T-helper 2 cell treated with Interferon-gamma antibody and Interleukin-4, amounts not matched to agents 5 μg/mL and 100 μg/mL, for 36 hours (primary cell): ENCODE measurements at regions not wholly inside any gene's neighbourhood (a gene's known extent, or its start where the extent isn't known, plus 50 kb on each side); places are given as distances from the start of the nearest gene placed in this dataset.

ENCODE experiments used
- DNase-seq: peaks from one replicate; pipeline ENCODE4 v3.0.0; 2021; ENCODE audit warnings: low spot score
- H3K27ac Mint-ChIP-seq: one replicate; pipeline ENCODE4 v1.8.0; 2021; ENCODE audit warnings: mild to moderate bottlenecking, mixed read lengths
- H3K27me3 Mint-ChIP-seq: one replicate; pipeline ENCODE4 v1.8.0; 2021; ENCODE audit warnings: low read depth, mixed read lengths
- H3K36me3 Mint-ChIP-seq: one replicate; pipeline ENCODE4 v1.8.0; 2021; ENCODE audit warnings: low read depth, mixed read lengths
- H3K4me1 Mint-ChIP-seq: one replicate; pipeline ENCODE4 v1.8.0; 2021; ENCODE audit warnings: low read depth, mixed read lengths
- H3K4me3 Mint-ChIP-seq: one replicate; pipeline ENCODE4 v1.8.0; 2022; ENCODE audit warnings: mild to moderate bottlenecking, moderate library complexity, mixed read lengths
- H3K9me3 Mint-ChIP-seq: one replicate; pipeline ENCODE4 v1.8.0; 2021; ENCODE audit warnings: mixed read lengths

- Mint-ChIP-seq H3K27ac (no peak overlapping the region), H3K27me3 (no peaks in the 10 kb centered on the region), H3K4me1 (no peaks in the 10 kb centered on the region), H3K9me3 (no peaks in the 10 kb centered on the region), H3K36me3 (no peaks in the 10 kb centered on the region), H3K4me3 (no peak overlapping the region)
- no peak for DNase-seq
Measured at GRCh38 chr3:168558728-168559411, 463.1 kb upstream of the GOLIM4 start.

DNA sequence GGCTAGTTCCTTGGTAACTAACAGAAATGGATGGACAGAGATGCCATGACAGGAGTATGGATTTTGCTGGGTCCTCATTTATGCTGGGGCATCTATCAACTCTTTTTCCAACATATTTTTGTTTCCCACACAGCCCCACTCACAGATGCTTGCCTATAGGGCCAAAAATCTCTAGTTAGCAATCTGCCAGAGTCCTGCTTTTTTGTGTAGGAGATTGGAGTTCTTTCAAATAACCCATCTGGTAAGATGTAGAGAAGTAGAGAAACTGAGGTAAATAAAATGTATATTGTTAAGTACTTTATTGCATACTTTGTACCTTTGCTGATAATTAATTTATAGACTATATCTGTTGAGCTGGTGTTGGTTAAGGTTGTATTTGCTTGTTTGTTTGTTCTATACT, 456.5 kb upstream of the GOLIM4 start:
- Mint-ChIP-seq H3K4me3 (no peak overlapping the region), H3K27ac (no peak overlapping the region), H3K27me3 (no peaks in the 10 kb centered on the region), H3K9me3 (no peaks in the 10 kb centered on the region), H3K36me3 (no peaks in the 10 kb centered on the region), H3K4me1 (no peaks in the 10 kb centered on the region)
- no peak for DNase-seq

DNA sequence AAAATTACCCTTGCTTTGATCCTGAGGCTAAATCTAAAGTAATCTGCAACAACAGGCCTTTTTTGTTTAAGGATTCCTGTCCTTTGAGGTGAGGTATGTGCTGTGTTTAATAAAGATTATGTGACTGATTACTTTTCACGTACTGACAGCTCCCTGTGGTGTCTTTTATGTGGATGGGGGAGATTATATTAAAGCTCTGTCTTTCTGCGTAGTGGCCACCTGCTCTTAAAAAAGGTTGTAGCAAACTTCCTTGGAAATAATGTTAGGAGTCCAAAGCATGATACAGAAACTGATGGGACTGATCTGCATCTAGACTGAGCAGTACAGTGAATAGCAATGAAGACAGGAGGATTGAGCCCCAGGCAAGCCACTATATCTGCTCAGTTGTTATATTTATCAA, 453.0 kb upstream of the GOLIM4 start:
- no peak overlapping the region for H3K27ac Mint-ChIP-seq
- no peak for DNase-seq
- no peaks in the 10 kb centered on the region for H3K4me1 Mint-ChIP-seq
- no peaks in the 10 kb centered on the region for H3K9me3 Mint-ChIP-seq
- no peaks in the 10 kb centered on the region for H3K27me3 Mint-ChIP-seq
- no peak overlapping the region for H3K4me3 Mint-ChIP-seq
- no peaks in the 10 kb centered on the region for H3K36me3 Mint-ChIP-seq

DNA sequence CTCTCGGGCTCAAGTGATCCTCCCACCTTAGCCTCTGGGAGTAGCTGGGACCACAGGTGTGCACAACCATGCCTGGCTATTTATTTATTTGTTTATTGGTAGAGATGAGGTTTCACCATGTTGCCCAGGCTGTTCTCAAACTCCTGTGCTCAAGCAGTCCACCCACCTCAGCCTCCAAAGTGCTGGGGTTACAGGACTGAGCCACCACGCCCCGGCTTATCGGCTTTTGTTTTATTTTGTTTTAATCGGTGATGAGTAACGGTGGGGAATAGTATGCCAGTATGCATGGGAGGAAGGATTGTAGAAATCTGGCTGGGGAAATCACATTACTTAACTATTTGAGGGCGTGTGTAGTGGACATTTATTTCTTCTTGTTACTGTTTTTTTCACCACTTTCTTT, 451.0 kb upstream of the GOLIM4 start:
- H3K27ac Mint-ChIP-seq = no peak overlapping the region
- no peaks in the 10 kb centered on the region for H3K36me3 Mint-ChIP-seq
- H3K4me1 Mint-ChIP-seq = no peaks in the 10 kb centered on the region
- H3K9me3 Mint-ChIP-seq = no peaks in the 10 kb centered on the region
- no peak for DNase-seq
- H3K4me3 Mint-ChIP-seq = no peak overlapping the region
- no peaks in the 10 kb centered on the region for H3K27me3 Mint-ChIP-seq

GRCh38 chr3:168545591-168545990, 449.9 kb upstream of the GOLIM4 start:
- no peaks in the 10 kb centered on the region for H3K4me1 Mint-ChIP-seq
- no peaks in the 10 kb centered on the region for H3K36me3 Mint-ChIP-seq
- H3K4me3 Mint-ChIP-seq = no peak overlapping the region
- no peak for DNase-seq
- no peaks in the 10 kb centered on the region for H3K9me3 Mint-ChIP-seq
- no peak overlapping the region for H3K27ac Mint-ChIP-seq
- no peaks in the 10 kb centered on the region for H3K27me3 Mint-ChIP-seq

- Mint-ChIP-seq H3K36me3 (no peaks in the 10 kb centered on the region), H3K9me3 (no peaks in the 10 kb centered on the region)
Measured at GRCh38 chr3:168544097-168544957, 448.6 kb upstream of the GOLIM4 start.

DNA sequence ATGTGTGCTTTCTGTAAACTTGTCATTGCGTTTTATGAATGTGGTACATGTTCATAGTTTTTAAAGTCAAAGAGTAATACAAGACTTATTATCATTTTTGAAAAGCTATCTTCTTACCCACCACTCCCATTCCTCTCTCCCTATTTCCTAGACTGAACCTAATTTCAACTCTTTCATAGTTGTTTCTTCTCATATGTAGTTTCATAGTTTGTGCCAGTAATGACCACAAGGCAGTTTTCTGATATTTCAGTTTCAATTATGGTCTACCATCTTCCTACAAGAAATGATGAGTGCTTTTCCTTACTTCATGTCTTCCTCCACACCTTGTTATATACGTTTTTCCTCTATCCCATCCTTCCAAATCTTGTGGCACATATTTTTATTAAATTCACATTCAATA, 445.0 kb upstream of the GOLIM4 start:
- H3K9me3 Mint-ChIP-seq = no peaks in the 10 kb centered on the region
- no peaks in the 10 kb centered on the region for H3K4me1 Mint-ChIP-seq
- H3K4me3 Mint-ChIP-seq = no peak overlapping the region
- no peaks in the 10 kb centered on the region for H3K36me3 Mint-ChIP-seq
- no peak overlapping the region for H3K27ac Mint-ChIP-seq
- DNase-seq = no peak
- H3K27me3 Mint-ChIP-seq = no peaks in the 10 kb centered on the region

More at GRCh38 chr3:168544097-168544957, 448.6 kb upstream of the GOLIM4 start:
- no peak for DNase-seq
- Mint-ChIP-seq H3K27ac (no peak overlapping the region), H3K27me3 (no peaks in the 10 kb centered on the region), H3K4me3 (no peak overlapping the region), H3K4me1 (no peaks in the 10 kb centered on the region)

GRCh38 chr3:168539909-168540308, 444.2 kb upstream of the GOLIM4 start:
- Mint-ChIP-seq H3K36me3 (no peaks in the 10 kb centered on the region), H3K27me3 (no peaks in the 10 kb centered on the region), H3K9me3 (no peaks in the 10 kb centered on the region), H3K4me3 (no peak overlapping the region), H3K4me1 (no peaks in the 10 kb centered on the region), H3K27ac (no peak overlapping the region)
- no peak for DNase-seq

DNA sequence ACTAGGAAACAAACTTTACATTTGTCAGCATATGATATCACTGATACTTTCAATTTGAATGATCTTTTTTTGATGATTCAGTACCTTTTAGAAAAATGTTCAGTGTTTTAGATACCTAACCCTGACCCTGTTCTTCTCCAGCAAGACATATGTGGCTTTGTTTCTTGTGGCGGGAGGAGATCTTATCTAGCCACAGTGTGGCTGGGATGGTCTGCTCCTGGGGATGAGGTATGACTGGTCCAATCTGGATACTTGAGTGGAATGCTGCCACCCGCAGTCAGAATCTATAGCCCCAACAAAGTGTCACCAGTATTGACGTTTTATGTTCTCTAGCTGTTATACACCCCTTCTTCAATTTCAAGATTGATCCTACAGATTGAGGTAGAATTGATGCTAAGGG, 439.0 kb upstream of the GOLIM4 start:
- Mint-ChIP-seq H3K4me3 (no peak overlapping the region), H3K9me3 (no peaks in the 10 kb centered on the region), H3K27me3 (no peaks in the 10 kb centered on the region), H3K4me1 (no peaks in the 10 kb centered on the region), H3K36me3 (no peaks in the 10 kb centered on the region), H3K27ac (no peak overlapping the region)
- DNase-seq = no peak

- no peak overlapping the region for H3K27ac Mint-ChIP-seq
- no peaks in the 10 kb centered on the region for H3K4me1 Mint-ChIP-seq
- no peaks in the 10 kb centered on the region for H3K9me3 Mint-ChIP-seq
- no peak overlapping the region for H3K4me3 Mint-ChIP-seq
- H3K27me3 Mint-ChIP-seq = no peaks in the 10 kb centered on the region
- no peak for DNase-seq
- H3K36me3 Mint-ChIP-seq = no peaks in the 10 kb centered on the region
Measured at GRCh38 chr3:168533600-168533999, 437.9 kb upstream of the GOLIM4 start.

DNA sequence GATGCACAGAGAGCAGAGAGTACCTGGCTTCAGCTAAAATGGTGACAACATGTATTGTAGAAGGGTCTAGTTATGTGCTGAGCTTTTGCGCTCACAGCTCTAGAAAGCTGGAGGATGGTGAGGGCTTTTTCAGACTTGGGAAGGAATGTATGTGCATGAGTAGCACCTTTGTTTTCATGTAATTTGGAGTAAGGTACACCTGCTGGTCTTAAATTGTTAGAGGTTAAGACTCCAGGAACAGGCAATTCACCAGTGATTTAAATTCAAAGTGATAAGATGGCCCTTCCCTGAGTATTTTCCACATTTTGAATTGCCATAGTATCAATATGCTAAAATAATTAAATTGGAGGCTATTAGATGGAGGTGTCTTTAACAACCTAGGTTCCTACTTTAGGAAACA, 436.4 kb upstream of the GOLIM4 start:
- no peak for DNase-seq
- Mint-ChIP-seq H3K9me3 (no peaks in the 10 kb centered on the region), H3K27ac (no peak overlapping the region), H3K4me1 (no peaks in the 10 kb centered on the region), H3K27me3 (no peaks in the 10 kb centered on the region), H3K4me3 (no peak overlapping the region), H3K36me3 (no peaks in the 10 kb centered on the region)

- no peaks in the 10 kb centered on the region for H3K27me3 Mint-ChIP-seq
- DNase-seq = no peak
- H3K27ac Mint-ChIP-seq = no peak overlapping the region
- H3K4me3 Mint-ChIP-seq = no peak overlapping the region
- H3K36me3 Mint-ChIP-seq = no peaks in the 10 kb centered on the region
- no peaks in the 10 kb centered on the region for H3K9me3 Mint-ChIP-seq
- no peaks in the 10 kb centered on the region for H3K4me1 Mint-ChIP-seq
Measured at GRCh38 chr3:168531116-168531515, 435.4 kb upstream of the GOLIM4 start.

DNA sequence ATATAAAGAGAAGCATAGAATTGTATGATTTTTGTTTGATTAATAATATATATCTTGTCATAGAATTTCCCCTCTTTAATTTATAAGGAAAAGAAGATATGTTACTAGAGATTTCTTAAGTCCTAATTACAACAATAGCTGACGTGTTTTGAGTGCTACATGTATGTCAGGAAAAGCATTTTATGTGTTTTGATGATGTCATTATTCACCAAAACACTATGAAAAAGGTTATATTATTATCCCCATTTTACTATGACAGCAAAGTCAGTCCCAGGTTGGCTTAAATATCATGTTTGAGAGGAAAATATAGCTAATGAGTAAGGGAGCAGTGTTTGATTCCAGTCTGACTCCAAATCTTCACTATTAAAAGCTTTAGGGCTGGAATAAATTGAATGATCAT, 428.4 kb upstream of the GOLIM4 start:
- H3K9me3 Mint-ChIP-seq = no peaks in the 10 kb centered on the region
- no peaks in the 10 kb centered on the region for H3K4me1 Mint-ChIP-seq
- DNase-seq = no peak
- H3K36me3 Mint-ChIP-seq = no peaks in the 10 kb centered on the region
- H3K27me3 Mint-ChIP-seq = no peaks in the 10 kb centered on the region
- no peak overlapping the region for H3K4me3 Mint-ChIP-seq
- H3K27ac Mint-ChIP-seq = no peak overlapping the region

DNA sequence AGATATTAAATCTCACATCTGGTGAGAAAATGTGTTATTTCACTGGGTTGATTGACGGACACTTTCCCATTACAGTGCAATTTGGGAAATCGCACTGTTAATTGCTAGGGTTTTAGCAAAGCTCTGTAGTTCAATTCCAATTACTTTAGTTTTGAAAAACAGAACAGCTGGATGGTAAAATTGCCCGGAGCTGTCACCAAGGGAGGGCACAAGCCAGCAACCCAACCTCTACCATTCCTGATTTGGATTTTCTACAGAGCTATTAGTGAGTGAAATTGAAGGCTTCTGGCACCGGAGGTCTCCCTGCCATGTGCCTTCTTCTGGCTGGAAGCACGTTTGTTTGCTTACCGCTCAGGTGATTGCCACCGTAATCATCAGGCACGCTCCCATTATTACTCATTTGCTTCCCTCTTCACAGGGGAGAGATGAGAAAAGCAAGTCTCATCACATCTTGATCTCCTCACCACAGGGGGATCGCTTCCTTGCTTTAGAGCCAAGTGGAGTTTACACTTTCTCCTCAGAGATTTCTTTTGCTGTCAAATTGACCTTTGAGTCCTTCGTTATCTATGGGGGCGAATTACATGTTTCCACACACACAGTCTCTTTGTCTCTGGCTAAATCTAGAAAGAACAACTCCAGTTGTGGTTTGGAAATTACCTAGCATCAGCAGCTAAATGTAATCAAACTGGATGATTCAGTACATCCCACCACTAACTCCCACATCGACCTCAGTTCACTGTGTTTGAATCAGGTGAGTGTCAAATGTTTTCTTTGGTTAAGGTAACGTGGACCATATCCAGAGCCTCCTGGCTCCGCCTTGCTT, 421.7 kb upstream of the GOLIM4 start:
- DNase-seq = peak; percentile 9
- Mint-ChIP-seq H3K27ac (no peak overlapping the region), H3K9me3 (no peaks in the 10 kb centered on the region), H3K4me3 (no peak overlapping the region), H3K4me1 (no peaks in the 10 kb centered on the region), H3K36me3 (no peaks in the 10 kb centered on the region), H3K27me3 (no peaks in the 10 kb centered on the region)
